ENCODE measurements at regions not wholly inside any gene's neighbourhood (a gene's known extent, or its start where the extent isn't known, plus 50 kb on each side); places are given as distances from the start of the nearest gene placed in this dataset.

DNA sequence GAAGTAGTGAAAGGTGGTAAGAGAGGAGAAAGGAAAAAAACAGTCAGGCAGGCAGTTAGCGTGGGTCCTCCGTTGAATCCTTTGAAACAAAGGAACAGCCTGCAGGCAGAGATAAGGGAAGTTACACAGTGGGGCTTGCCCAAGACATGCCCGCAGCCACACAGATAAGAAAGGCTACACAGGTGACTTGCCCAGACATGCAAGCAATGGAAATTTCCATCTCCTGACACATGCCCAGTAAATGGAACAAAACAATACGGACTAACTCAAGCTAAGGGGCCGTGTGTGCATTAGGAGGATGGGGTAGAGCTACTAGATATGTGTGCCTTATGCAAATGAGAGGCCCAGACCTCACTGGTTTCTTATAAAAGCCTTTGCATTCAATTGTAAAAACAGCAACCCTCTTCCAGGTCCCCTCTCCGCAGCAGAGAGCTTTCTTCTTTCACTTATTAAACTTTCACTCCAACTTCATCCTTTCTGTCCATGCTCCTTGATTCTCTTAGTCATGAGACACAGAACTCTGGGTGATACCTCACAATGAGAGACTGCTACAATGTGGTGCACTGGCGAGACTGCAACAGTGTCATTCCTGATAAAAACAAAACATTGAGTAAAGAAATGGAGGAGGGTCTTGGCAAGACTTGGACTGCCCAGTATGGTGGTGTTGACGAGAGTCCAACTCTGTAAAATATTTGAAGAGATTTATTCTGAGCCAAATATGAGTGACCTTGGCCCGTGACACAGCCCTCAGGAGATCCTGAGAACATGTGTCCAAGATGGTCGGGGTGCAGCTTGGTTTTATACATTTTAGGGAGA lies 997.4 kb upstream of the PRKX start:
- Histone ChIP-seq H3K27me3 (ENCODE audit: control insufficient read depth, insufficient read depth, low read length) (no peaks in the 10 kb centered on the region), H2AFZ (no peak overlapping the region), H3K27ac (no peak overlapping the region), H3K9ac (no peak overlapping the region), H3K79me2 (no peaks in the 10 kb centered on the region), H3K4me1 (no peaks in the 10 kb centered on the region), H3K36me3 (ENCODE audit: control insufficient read depth, insufficient read depth, low read length) (no peaks in the 10 kb centered on the region), H3K4me2 (ENCODE audit: low read length) (no peak overlapping the region), H3K9me3 (ENCODE audit: control insufficient read depth, low read length) (no peaks in the 10 kb centered on the region), H3K4me3 (ENCODE audit: low read depth, low read length) (no peak overlapping the region)
- TF ChIP-seq, protein P1, sequence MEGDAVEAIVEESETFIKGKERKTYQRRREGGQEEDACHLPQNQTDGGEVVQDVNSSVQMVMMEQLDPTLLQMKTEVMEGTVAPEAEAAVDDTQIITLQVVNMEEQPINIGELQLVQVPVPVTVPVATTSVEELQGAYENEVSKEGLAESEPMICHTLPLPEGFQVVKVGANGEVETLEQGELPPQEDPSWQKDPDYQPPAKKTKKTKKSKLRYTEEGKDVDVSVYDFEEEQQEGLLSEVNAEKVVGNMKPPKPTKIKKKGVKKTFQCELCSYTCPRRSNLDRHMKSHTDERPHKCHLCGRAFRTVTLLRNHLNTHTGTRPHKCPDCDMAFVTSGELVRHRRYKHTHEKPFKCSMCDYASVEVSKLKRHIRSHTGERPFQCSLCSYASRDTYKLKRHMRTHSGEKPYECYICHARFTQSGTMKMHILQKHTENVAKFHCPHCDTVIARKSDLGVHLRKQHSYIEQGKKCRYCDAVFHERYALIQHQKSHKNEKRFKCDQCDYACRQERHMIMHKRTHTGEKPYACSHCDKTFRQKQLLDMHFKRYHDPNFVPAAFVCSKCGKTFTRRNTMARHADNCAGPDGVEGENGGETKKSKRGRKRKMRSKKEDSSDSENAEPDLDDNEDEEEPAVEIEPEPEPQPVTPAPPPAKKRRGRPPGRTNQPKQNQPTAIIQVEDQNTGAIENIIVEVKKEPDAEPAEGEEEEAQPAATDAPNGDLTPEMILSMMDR (IDR thresholded peaks at IDR 0.05), result no peak

- Histone ChIP-seq H3K4me1 (no peaks in the 10 kb centered on the region), H3K4me3 (ENCODE audit: low read depth, low read length) (no peak overlapping the region), H3K9me3 (ENCODE audit: control insufficient read depth, low read length) (no peaks in the 10 kb centered on the region), H3K27ac (no peak overlapping the region), H3K9ac (no peak overlapping the region), H3K79me2 (no peaks in the 10 kb centered on the region), H3K27me3 (ENCODE audit: control insufficient read depth, insufficient read depth, low read length) (no peaks in the 10 kb centered on the region), H3K4me2 (ENCODE audit: low read length) (no peak overlapping the region), H2AFZ (no peak overlapping the region), H3K36me3 (ENCODE audit: control insufficient read depth, insufficient read depth, low read length) (no peaks in the 10 kb centered on the region)
- TF ChIP-seq, protein P1 (IDR thresholded peaks at IDR 0.05), result no peak
Measured at GRCh38 chrX:4708970-4709760, 995.7 kb upstream of the PRKX start.

- Histone ChIP-seq H3K9ac (no peak overlapping the region), H2AFZ (no peak overlapping the region), H3K27ac (no peak overlapping the region), H3K36me3 (ENCODE audit: control insufficient read depth, insufficient read depth, low read length) (no peaks in the 10 kb centered on the region), H3K4me2 (ENCODE audit: low read length) (no peak overlapping the region), H3K27me3 (ENCODE audit: control insufficient read depth, insufficient read depth, low read length) (no peaks in the 10 kb centered on the region), H3K9me3 (ENCODE audit: control insufficient read depth, low read length) (no peaks in the 10 kb centered on the region), H3K79me2 (no peaks in the 10 kb centered on the region), H3K4me1 (no peaks in the 10 kb centered on the region), H3K4me3 (ENCODE audit: low read depth, low read length) (no peak overlapping the region)
- TF ChIP-seq, protein P1 (IDR thresholded peaks at IDR 0.05), result no peak
Measured at GRCh38 chrX:4706961-4707360, 993.5 kb upstream of the PRKX start.

- H3K9ac ChIP-seq, result no peak overlapping the region
Measured at GRCh38 chrX:4690521-4690920, 977.1 kb upstream of the PRKX start.

More at GRCh38 chrX:4690521-4690920, 977.1 kb upstream of the PRKX start:
- H3K36me3 ChIP-seq (ENCODE audit: control insufficient read depth, insufficient read depth, low read length), result no peaks in the 10 kb centered on the region
- no peak overlapping the region for H3K4me3 ChIP-seq (ENCODE audit: low read depth, low read length)
- TF ChIP-seq, protein P1 (IDR thresholded peaks at IDR 0.05), result no peak
- H3K27ac ChIP-seq, result no peak overlapping the region
- no peak overlapping the region for H3K4me2 ChIP-seq (ENCODE audit: low read length)
- no peaks in the 10 kb centered on the region for H3K4me1 ChIP-seq
- H3K9me3 ChIP-seq (ENCODE audit: control insufficient read depth, low read length), result no peaks in the 10 kb centered on the region
- no peak overlapping the region for H2AFZ ChIP-seq
- no peaks in the 10 kb centered on the region for H3K27me3 ChIP-seq (ENCODE audit: control insufficient read depth, insufficient read depth, low read length)
- no peaks in the 10 kb centered on the region for H3K79me2 ChIP-seq

All from parathyroid adenoma (tissue), 2 donors.